A673 (cell line): ENCODE measurements at regions not wholly inside any gene's neighbourhood (a gene's known extent, or its start where the extent isn't known, plus 50 kb on each side); places are given as distances from the start of the nearest gene placed in this dataset.

Experiments
- BruUV-seq: library from RNA; stranded (reverse); fragments of 400-500 nt; replicated peaks from 2 replicates; lab custom pipeline; 2021; lab: Mats Ljungman, UMichigan
- CTCF ChIA-PET: fragments of 300-600 bp; sonication (Branson Sonifier 250); formaldehyde crosslinking; loops from one replicate; lab custom pipeline; 2022; ENCODE audit warnings: antibody characterized with exemption; lab: Charles Lee
- POLR2A ChIA-PET: fragments of 300-600 bp; sonication (Branson Sonifier 250); formaldehyde crosslinking; loops from one replicate; lab custom pipeline; 2022; ENCODE audit warnings: antibody characterized with exemption; ENCODE audit not compliant: low non-redundant PET; lab: Charles Lee
- DNase-seq: peaks from one replicate; pipeline ENCODE4 v3.0.0-alpha.2; 2015; ENCODE audit warnings: low spot score
- H3K27ac ChIP-seq: fragments of 200-600 bp; sonication (generic); 2 replicates; pipeline ENCODE4 v1.5.1; 2016; ENCODE audit warnings: mixed run types, low read depth, mild to moderate bottlenecking, mixed read lengths, antibody characterized with exemption, low read length; ENCODE audit not compliant: poor library complexity, severe bottlenecking
- H3K27me3 ChIP-seq: fragments of 200-600 bp; sonication (generic); replicated peaks from 2 replicates; pipeline ENCODE4 v1.6.1; 2017; ENCODE audit warnings: mixed run types, low read depth, mild to moderate bottlenecking, mixed read lengths, antibody characterized with exemption, low read length; ENCODE audit not compliant: insufficient read depth, poor library complexity
- H3K36me3 ChIP-seq: fragments of 200-600 bp; sonication (generic); 2 replicates; pipeline ENCODE4 v1.6.1; 2016; ENCODE audit warnings: mixed run types, mild to moderate bottlenecking, mixed read lengths, antibody characterized with exemption, low read length; ENCODE audit not compliant: insufficient read depth, poor library complexity, severe bottlenecking
- H3K4me1 ChIP-seq: fragments of 200-600 bp; sonication (generic); 2 replicates; pipeline ENCODE4 v1.6.1; 2017; ENCODE audit warnings: mixed run types, mild to moderate bottlenecking, mixed read lengths, antibody characterized with exemption, low read length; ENCODE audit not compliant: insufficient read depth, poor library complexity, severe bottlenecking
- H3K4me3 ChIP-seq: fragments of 200-600 bp; sonication (generic); 2 replicates; pipeline ENCODE4 v1.5.1; 2016; ENCODE audit warnings: low read depth, mixed run types, mild to moderate bottlenecking, mixed read lengths, low read length; ENCODE audit not compliant: poor library complexity, severe bottlenecking
- H3K9me3 ChIP-seq: fragments of 200-600 bp; sonication (generic); 2 replicates; pipeline ENCODE4 v1.6.1; 2016; ENCODE audit warnings: mixed run types, low read depth, mild to moderate bottlenecking, mixed read lengths, antibody characterized with exemption, low read length; ENCODE audit not compliant: poor library complexity, severe bottlenecking
- EZH2 ChIP-seq: fragments of 200-600 bp; sonication (generic); IDR thresholded peaks from 2 replicates; pipeline ENCODE4 v1.6.1; 2017; ENCODE audit warnings: borderline replicate concordance, low read depth, mild to moderate bottlenecking, mixed read lengths, antibody characterized with exemption, low read length; ENCODE audit not compliant: poor library complexity, severe bottlenecking
- intact Hi-C: fragments of 100-400 bp; cut with micrococcal nuclease; formaldehyde crosslinking; loops from one replicate; pipeline ENCODE4 v1.10.0; 2022; ENCODE audit not compliant: unreplicated experiment
- TF ChIP-seq, protein P1 (sequence below): fragments of 300-800, 200-600 bp; sonication (generic); conservative IDR thresholded peaks from 2 replicates; pipeline ENCODE4 v1.5.1; 2017; ENCODE audit warnings: low read depth, mild to moderate bottlenecking, antibody characterized with exemption, low read length, moderate library complexity, mixed read lengths

DNA sequence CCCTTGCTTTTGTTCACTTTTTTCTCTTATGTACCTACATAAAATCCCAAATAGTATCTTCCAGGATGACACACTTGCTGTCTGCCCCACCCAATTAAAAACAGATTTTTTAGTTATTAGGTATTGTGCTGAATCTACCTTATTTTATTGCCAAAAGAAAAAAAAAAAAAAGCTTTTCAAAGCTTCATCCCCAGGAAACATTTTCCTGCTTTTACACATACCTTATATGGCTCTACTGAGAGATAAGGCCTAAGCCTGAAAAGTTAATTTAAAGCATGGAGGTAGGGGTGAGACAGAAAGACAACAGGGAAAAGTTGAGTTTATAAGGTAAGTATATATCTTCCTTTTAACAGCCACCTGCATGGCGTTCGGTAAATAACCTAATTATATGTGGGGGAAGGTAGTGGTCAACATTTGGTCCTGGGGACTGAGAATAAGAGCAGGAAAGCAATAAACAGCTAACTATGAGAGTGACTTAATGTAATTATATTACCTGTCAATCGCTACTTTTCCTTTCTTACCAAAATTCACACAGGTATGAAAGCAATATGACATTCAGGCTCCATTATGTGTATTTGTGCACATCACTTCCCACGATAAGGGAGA, 54.6 kb upstream of the BOLA1 start:
- peaks cover 27% of the 10 kb centered on the region for H3K4me1 ChIP-seq
- no peak for DNase-seq
- no peaks in the 10 kb centered on the region for H3K27me3 ChIP-seq
- no peaks in the 10 kb centered on the region for H3K9me3 ChIP-seq
- no peaks in the 10 kb centered on the region for H3K36me3 ChIP-seq
- BruUV-seq: no TSS peak
- ChIA-PET POLR2A (no interaction called here), CTCF (no interaction called here)
- peak overlapping the region; percentile 78 for H3K27ac ChIP-seq
- intact Hi-C loops: no loop called here
- TF ChIP-seq, protein P1, sequence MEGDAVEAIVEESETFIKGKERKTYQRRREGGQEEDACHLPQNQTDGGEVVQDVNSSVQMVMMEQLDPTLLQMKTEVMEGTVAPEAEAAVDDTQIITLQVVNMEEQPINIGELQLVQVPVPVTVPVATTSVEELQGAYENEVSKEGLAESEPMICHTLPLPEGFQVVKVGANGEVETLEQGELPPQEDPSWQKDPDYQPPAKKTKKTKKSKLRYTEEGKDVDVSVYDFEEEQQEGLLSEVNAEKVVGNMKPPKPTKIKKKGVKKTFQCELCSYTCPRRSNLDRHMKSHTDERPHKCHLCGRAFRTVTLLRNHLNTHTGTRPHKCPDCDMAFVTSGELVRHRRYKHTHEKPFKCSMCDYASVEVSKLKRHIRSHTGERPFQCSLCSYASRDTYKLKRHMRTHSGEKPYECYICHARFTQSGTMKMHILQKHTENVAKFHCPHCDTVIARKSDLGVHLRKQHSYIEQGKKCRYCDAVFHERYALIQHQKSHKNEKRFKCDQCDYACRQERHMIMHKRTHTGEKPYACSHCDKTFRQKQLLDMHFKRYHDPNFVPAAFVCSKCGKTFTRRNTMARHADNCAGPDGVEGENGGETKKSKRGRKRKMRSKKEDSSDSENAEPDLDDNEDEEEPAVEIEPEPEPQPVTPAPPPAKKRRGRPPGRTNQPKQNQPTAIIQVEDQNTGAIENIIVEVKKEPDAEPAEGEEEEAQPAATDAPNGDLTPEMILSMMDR: no peak
- TF ChIP-seq EZH2: no peak
- H3K4me3 ChIP-seq: peak overlapping the region; percentile 69

DNA sequence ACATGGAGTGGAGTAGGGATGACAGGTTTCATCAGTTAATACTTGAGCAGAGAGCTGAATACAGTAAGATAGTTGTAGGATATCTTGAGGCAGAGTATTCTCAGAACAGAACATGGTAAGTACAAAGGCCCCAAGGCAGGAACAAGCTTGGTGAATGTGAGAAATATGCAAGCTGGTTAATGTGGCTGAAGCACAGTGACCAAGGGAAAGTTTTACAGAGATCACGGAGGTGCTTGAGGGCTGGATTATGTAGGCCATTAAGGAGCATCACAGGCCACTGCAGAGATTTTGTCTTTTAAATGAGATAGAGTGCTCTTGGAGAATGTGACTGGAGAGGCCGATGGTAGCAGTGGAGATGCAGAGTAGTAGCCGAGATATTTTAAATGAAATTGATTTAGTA, 54.0 kb upstream of the BOLA1 start:
- intact Hi-C loops: no loop called here
- Histone ChIP-seq H3K27me3 (no peaks in the 10 kb centered on the region), H3K4me3 (no peak overlapping the region), H3K36me3 (no peaks in the 10 kb centered on the region), H3K9me3 (no peaks in the 10 kb centered on the region), H3K4me1 (peaks cover 27% of the 10 kb centered on the region), H3K27ac (peak overlapping the region; percentile 78)
- POLR2A ChIA-PET: no interaction called here
- no TSS peak for BruUV-seq
- TF ChIP-seq, protein P1: no peak
- no peak for TF ChIP-seq EZH2
- DNase-seq: no peak
- CTCF ChIA-PET: no interaction called here

DNA sequence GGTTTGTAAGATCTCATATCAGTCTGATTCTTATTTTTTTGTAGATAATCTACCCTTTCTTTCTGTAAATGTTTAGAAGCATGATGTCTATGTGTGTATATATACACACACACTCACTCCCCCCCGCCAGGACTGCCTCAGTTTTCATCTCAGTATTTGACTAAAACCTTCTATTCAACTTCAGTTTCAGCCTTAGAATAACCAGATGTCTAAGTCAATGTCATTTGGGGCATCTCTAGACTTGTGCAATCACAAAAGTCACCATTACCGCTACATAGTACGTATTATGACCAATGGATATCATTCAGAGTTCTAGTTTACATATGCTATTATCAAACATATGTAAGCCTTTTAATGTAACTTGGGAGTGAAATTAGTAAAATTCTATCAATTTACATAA, 53.3 kb upstream of the BOLA1 start:
- DNase-seq: no peak
- intact Hi-C loops: no loop called here
- ChIA-PET CTCF (no interaction called here), POLR2A (no interaction called here)
- Histone ChIP-seq H3K4me1 (peaks cover 27% of the 10 kb centered on the region), H3K9me3 (no peaks in the 10 kb centered on the region), H3K4me3 (no peak overlapping the region), H3K27ac (no peak overlapping the region), H3K27me3 (no peaks in the 10 kb centered on the region), H3K36me3 (no peaks in the 10 kb centered on the region)
- BruUV-seq: no TSS peak
- no peak for TF ChIP-seq EZH2
- TF ChIP-seq, protein P1: no peak
